Skeletal muscle cell (primary cell): ENCODE measurements at regions not wholly inside any gene's neighbourhood (a gene's known extent, or its start where the extent isn't known, plus 50 kb on each side); places are given as distances from the start of the nearest gene placed in this dataset.

Source experiments
- DNase-seq: peaks from one replicate; pipeline ENCODE4 v3.0.0-alpha.2; 2010; ENCODE audit warnings: low read depth
- H3K4me3 ChIP-seq: 2 replicates; pipeline ENCODE4 v1.5.1; 2011; ENCODE audit warnings: low read depth, mild to moderate bottlenecking, control low read depth, low read length, moderate library complexity

- no peak overlapping the region for H3K4me3 ChIP-seq
- no peak for DNase-seq
These were observed 324.0 kb downstream of the UACA start for GRCh38 chr15:70439304-70439877.

DNA sequence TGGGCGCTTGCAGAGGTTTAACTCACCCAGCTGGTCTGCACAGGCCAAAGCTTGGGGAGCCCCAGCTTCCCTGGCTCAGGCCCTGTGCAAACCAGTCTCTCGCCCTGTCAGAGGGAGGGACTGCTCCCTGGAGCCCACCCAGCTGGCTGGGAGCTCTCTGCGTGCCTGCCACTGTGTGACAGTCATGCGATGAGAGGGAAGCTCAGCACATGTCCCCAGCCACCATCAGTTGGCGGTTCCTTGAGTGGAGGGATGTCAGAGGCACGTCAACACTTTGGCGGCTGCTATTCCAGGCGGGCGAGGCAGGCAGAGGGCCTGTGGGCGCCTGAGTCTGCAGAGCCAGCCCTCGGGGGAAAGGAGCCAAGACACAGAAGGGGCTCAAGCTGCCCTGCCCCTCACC lies 324.6 kb downstream of the UACA start:
- no peak overlapping the region for H3K4me3 ChIP-seq
- DNase-seq = no peak

DNA sequence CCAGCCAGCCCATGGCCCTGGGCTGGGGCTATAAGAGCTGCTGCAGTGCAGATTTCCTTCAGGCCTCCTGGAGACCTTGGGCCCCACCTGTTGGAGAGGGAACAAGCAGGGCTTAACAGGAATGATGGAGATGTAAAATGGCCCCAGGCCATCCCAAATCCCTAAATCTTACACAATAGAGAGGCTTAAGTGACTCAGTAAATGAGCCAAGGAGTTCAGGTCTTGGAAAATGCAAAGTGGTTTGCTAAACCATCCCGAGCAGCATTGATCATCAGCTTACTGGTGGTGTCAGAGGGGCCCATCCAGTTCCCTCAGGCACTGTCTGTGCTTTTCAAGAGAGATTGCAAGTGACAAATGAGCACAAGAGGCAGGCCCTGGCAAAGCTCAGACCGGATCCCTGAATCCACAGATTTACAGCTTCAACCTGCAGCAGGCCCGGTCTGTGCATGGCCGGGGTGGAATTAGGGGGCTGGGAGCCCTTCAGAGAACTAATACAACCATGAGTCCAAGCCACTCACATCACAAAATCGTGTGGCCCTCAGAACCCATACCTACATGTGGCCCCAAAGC lies 325.4 kb downstream of the UACA start:
- no peak for DNase-seq
- no peak overlapping the region for H3K4me3 ChIP-seq

GRCh38 chr15:70437089-70437488 lies 326.3 kb downstream of the UACA start:
- DNase-seq = no peak
- no peak overlapping the region for H3K4me3 ChIP-seq

DNA sequence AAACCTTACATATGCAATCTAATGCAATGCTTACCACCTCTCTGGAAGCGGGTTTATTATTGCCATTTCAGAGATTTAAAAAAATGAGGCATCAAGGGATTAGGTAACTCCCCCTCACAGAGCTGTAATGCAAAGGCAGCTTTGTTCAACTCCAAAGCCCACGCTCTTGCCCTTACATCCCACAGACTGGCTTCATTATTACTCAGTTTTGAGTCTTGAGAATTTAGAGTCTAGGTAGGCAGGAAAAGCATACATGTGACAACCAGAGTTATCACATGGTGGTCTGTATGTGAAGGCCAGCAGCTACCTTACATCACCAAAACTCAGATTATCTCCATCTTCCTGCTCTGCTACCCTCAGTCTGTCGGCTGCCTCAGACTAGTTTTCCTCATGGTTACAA lies 326.9 kb downstream of the UACA start:
- no peak overlapping the region for H3K4me3 ChIP-seq

DNA sequence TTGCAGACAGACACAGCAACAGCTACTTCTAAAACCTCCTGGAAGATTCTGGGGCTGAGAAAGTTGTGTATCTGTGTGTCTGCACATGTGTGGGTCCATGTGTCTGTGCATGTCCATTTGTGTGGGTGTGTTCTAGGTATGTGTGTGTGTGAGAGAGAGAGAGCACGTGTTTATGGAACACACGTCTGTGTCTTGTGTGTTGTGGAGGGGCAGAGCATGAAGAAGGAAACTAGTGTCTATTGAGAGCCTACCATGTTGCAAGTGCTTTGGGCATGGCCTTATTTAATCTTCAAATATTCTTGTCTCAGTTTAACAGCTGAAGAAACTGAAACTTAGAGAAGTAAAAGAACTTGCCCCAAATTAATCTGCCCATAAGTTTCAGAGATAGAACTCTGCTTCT lies 327.5 kb downstream of the UACA start:
- DNase-seq = no peak
- no peak overlapping the region for H3K4me3 ChIP-seq

More for the DNA sequence above, 326.9 kb downstream of the UACA start:
- DNase-seq = no peak

DNA sequence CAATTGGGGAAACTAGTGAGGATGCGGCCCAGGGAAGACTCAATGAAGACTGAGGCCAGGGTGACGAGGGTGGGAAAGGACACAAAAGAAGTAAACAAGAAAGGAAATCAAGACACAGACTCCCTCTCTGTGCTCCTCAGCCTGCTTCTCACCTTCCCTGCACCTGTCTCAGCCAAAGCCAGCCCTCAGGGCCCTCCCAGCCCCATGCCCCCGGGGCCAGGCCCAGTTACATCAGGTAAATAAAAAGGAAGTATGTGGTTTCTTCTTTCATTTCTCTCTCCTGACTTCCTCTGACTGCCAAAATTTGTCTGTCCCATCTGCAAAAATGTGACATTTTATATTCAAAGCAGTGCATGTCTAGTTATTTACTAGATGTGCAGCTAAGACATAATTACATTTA lies 328.0 kb downstream of the UACA start:
- DNase-seq = no peak
- no peak overlapping the region for H3K4me3 ChIP-seq

- H3K4me3 ChIP-seq = no peak overlapping the region
- no peak for DNase-seq
These were observed 329.6 kb downstream of the UACA start for GRCh38 chr15:70433586-70434324.

- DNase-seq = no peak
- H3K4me3 ChIP-seq = no peak overlapping the region
These were observed 330.3 kb downstream of the UACA start for GRCh38 chr15:70432924-70433495.

GRCh38 chr15:70431854-70432253 lies 331.5 kb downstream of the UACA start:
- DNase-seq = no peak
- H3K4me3 ChIP-seq = no peak overlapping the region

GRCh38 chr15:70430069-70430468 lies 332.4 kb upstream of the TLE3 start:
- H3K4me3 ChIP-seq = no peak overlapping the region
- no peak for DNase-seq

- DNase-seq = no peak
- no peak overlapping the region for H3K4me3 ChIP-seq
These were observed 331.5 kb upstream of the TLE3 start for GRCh38 chr15:70429056-70429722.

DNA sequence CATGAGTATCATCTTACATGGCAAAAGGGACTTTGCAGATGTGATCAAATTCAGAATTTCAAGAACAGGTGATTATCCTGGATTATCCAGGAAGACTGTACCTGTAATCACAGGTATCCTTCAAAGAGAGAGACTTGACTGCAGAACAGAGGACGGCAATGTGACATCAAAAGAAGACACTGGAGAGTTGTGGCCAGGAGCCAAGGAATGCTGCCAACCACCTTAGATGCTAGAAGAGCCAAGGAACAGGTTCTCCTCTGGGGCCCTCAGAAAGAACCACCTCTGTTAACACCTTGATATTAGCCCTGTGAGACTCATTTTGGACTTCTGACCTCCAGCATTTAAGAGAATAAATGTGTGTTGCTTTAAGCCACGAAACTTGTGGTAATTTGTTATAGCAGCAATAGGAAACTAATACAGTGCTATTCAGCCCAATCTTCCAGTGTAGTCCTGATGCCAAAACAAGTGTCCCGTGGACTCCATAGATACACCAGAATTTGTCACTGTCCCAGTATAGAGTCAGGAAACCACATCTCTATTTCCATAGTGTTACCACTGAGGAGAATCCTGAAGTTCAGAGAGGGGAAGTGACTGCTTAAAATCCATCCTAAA lies 330.6 kb upstream of the TLE3 start:
- DNase-seq = no peak

DNA sequence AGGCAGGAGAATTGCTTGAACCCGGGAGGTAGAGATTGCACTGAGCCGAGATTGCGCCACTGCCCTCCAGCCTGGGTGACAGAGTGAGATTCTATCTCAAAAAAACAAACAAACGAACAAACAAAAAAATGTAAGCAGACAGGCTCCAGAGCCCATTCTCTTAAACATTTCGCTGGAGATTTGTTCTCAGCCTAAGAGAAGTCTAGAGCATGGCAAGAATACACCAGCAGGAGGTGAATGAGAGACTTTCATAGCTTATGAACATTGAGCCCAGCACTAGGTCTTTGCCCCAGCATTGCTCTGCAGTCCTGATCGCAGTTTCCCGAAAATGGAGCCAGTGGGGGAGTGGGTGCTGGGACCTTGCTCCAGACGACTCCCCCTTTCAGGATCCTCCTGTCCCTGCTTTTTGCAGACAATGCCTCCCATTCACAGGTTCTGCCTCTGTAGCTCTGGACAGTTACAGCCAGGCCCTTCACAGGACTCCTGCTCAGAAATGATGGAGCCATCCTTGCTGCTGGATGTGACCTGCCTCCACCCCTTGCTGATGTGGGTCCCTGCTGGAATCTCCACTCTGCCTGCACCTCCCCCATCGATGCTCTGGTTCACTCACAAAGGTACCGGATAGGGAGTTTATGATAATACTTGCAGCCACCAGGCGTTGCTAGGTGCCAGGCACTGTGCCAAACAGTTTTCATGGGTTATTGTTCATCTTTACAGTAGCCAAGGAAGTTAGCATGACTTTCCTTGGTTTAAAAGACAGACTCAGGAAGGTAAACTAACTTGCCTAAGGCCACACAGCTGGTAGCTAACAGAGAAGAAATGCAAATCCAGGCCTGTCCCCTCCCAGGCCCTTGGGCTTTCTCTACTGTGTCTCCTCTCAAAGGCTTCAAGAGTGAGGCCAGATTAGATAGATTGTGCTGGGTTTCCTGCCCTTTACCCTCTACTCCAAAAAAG lies 329.7 kb upstream of the TLE3 start:
- H3K4me3 ChIP-seq = no peak overlapping the region
- DNase-seq = no peak

More for the DNA sequence above, 330.6 kb upstream of the TLE3 start:
- H3K4me3 ChIP-seq = no peak overlapping the region

DNA sequence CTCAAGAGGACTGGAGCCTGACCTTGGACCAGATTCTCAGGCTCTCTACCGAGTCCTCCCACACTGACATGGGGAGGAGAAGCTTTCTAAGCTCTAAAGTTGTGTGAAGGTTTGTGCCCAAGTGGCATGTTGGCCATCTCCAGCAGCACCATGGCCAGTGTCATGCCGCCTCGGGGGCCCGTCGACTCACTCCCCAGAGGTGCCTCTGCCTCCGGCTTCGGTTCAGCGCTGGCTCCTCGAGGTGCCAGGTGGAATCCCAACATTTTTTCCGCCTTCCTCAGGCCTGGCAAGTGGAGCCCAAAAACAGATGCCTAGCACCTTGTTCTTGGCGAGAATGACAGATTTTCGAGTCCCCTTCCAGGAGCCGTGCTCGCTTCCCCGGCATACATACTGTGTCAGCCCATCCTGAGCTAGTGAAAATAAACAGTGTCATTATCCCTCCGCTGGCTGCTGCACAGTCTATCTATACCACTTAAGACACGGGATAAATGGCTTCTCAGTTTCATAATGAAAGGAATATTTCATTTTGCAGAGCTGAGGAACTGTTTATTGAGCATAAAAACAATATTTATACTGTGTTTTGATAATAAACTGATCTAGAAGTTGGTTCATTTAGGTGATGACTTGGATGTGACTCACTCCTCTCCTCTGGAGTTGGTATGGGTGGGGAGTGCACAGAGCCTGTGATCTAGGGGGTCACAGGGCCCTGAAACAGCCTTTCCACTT lies 328.5 kb upstream of the TLE3 start:
- DNase-seq = no peak
- no peak overlapping the region for H3K4me3 ChIP-seq

GRCh38 chr15:70424937-70425411 lies 327.3 kb upstream of the TLE3 start:
- no peak for DNase-seq
- H3K4me3 ChIP-seq = no peak overlapping the region

DNA sequence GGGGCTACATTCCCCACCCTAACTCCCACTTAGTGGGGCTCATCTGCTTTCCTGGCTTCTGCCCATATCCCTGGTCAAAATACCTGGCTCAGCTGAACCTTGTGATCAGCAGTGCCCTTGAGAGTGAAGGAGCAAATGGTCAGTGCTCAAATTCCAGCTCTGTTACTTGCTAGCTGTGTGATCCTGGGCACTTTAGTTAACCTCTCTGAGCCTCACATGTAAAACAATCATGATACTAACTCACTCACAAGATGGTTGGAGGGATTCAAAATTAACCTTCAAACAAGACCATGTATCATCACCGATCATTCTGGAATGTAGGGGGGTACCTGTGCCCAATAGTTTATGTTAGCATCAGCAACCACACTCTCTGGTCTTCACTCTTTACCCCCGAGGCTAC lies 325.6 kb upstream of the TLE3 start:
- no peak for DNase-seq
- H3K4me3 ChIP-seq = no peak overlapping the region

- no peak for DNase-seq
- H3K4me3 ChIP-seq = no peak overlapping the region
These were observed 324.6 kb upstream of the TLE3 start for GRCh38 chr15:70422342-70422741.
